Epithelial cell of proximal tubule (primary cell): ENCODE measurements at regions not wholly inside any gene's neighbourhood (a gene's known extent, or its start where the extent isn't known, plus 50 kb on each side); places are given as distances from the start of the nearest gene placed in this dataset.

Source experiments
- DNase-seq: peaks from one replicate; pipeline ENCODE4 v3.0.0-alpha.2; 2011; ENCODE audit warnings: low read depth
- H3K4me3 ChIP-seq: 2 replicates; pipeline ENCODE4 v1.5.1; 2011; ENCODE audit warnings: low read depth, mild to moderate bottlenecking, low read length
- TF ChIP-seq, protein P1 (sequence below): conservative IDR thresholded peaks from 2 replicates; pipeline ENCODE4 v1.5.1; 2012; ENCODE audit warnings: low read depth, mild to moderate bottlenecking, low read length

DNA sequence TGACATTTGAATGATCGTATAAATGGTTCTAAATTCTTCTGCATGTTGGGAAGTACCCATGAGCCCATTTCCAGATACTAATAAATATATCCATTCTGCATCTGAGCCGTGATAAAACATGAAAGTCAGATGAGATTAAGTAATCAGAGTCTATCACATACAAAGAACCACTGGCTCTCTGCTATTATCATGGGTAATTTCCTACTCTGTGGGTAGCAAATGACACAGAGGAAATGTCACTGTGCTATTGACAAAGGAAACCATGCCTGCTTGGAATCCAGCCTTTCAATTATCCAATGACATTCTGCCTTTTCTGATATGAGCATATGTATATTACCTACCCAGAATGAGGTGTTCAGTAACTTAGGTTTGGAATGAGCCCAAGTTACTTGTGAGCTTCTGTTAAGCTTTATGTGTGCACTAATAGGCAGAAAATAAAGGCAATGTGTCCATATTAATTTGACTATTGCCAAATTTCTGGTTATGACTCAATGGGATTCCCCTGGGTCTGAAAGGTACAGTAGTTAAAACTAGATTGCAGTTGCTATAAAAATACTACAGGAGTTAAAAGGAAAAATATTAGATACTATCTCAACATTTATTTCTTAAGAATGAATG is 238.7 kb upstream of the KCNIP4 start:
- no peak overlapping the region for H3K4me3 ChIP-seq
- TF ChIP-seq, protein P1, sequence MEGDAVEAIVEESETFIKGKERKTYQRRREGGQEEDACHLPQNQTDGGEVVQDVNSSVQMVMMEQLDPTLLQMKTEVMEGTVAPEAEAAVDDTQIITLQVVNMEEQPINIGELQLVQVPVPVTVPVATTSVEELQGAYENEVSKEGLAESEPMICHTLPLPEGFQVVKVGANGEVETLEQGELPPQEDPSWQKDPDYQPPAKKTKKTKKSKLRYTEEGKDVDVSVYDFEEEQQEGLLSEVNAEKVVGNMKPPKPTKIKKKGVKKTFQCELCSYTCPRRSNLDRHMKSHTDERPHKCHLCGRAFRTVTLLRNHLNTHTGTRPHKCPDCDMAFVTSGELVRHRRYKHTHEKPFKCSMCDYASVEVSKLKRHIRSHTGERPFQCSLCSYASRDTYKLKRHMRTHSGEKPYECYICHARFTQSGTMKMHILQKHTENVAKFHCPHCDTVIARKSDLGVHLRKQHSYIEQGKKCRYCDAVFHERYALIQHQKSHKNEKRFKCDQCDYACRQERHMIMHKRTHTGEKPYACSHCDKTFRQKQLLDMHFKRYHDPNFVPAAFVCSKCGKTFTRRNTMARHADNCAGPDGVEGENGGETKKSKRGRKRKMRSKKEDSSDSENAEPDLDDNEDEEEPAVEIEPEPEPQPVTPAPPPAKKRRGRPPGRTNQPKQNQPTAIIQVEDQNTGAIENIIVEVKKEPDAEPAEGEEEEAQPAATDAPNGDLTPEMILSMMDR: no peak
- no peak for DNase-seq

DNA sequence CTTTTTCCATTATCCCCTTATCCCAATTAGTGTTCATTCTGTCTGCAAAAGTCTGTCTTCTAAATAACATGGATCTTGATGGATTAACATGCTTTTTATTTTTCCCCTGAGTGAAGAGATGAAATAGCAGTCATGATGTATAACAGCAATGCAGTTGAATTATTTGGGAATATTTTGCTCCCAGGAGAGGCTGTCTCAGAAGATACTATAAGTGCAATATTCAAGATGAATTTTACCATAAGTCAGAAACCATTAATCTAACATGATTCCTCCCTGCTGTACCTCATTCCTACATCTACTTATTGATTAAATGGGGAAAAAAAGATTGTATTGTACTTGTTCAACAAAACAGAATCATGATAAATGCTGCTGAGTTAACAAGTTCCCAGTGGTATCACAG is 233.2 kb upstream of the KCNIP4 start:
- no peak for DNase-seq
- TF ChIP-seq, protein P1: no peak
- no peak overlapping the region for H3K4me3 ChIP-seq

DNA sequence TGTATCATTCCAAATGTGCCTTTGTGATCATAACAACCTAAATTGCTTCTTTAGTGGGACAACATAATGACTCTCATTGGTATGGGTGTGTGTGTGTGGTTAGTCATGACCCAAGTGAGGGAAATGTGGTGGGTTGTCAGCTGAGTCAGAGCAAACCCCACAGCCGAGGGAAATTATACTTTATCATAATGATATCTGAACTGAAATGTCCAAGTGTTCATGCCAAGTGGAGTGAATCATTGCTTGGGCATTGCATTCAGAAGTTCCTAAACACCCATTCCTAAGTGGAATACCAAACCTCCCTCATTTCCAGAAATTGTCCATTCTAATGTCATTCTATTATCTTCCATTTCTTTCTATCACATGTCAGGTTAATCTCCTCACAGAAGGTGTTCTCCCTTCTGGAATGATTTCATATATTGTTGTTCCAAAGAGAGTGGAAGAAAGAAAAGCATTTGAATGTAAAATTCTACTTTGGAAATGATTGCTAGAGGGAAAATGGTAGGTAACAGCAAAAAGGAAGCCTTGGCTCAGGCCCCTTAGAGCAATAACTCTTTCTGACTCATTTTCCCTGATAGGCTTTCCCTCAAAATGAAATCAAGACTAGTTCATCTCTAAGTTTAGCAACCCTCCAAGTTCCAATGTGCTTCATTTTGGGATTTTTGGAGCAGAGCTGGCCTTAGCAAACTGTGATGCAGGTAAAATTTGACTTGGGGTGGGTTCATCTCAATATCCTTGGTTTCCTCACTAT is 230.7 kb upstream of the KCNIP4 start:
- TF ChIP-seq, protein P1: no peak
- peak; percentile 27 for DNase-seq
- H3K4me3 ChIP-seq: no peak overlapping the region

DNA sequence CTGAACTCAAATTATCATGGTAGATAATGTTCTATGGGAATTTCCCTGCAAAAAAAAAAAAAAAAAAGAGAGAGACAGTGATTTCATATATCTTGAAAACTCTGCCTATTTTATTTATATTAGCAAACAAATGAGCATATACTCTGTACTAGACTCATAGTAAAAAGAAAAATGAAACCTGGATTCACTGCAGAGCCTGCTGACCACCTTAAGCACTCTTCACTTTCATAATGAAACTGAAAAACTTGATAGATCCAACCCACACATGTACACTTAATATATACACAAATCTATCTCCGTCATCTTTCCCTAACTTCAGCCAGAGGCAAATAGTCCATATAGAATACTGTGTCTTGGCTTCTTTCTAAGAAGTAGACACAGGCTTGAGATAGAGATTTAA is 226.1 kb upstream of the KCNIP4 start:
- TF ChIP-seq, protein P1: no peak
- H3K4me3 ChIP-seq: no peak overlapping the region
- no peak for DNase-seq

DNA sequence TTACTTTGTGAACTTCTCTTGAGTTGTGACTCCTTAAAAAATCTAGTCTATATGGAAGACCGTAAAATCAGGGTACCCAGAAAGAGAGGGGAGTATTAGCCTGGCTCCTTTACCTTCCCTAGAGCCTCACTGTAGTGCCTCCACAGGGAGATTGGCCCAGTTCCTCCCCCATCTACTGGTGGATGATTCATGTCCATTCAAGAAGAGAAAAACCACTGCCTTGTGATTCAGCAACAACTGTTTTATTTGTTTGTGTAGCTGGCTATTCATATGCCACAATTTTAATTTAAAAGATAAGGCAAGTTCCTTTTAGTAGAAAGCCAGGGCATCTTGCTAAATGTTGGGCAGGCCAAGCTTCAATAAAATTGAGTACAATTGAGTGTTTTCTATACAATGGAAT is 221.8 kb upstream of the KCNIP4 start:
- TF ChIP-seq, protein P1: no peak
- no peak overlapping the region for H3K4me3 ChIP-seq
- DNase-seq: peak; percentile 31

DNA sequence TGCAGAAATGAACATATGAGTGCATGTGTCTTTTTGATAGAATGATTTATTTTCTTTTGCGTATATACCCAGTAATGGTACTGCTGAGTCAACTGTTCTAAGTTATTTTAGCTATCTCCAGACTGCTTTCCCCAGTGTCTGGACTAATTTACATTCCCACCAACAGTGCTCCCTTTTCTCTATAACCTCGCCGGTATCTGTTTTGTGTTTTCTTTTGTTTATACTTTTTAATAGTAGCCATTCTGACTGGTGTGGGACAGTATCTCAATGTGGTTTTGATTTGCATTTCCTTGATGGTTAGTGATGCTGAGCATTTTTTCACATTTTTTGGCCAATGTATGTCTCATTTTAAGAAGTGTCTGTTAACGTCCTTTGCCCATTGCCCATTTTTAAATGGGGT is 218.6 kb upstream of the KCNIP4 start:
- DNase-seq: no peak

More for the DNA sequence above, 218.6 kb upstream of the KCNIP4 start:
- TF ChIP-seq, protein P1: no peak
- H3K4me3 ChIP-seq: no peak overlapping the region
